ENCODE measurements at regions not wholly inside any gene's neighbourhood (a gene's known extent, or its start where the extent isn't known, plus 50 kb on each side); places are given as distances from the start of the nearest gene placed in this dataset.

DNA sequence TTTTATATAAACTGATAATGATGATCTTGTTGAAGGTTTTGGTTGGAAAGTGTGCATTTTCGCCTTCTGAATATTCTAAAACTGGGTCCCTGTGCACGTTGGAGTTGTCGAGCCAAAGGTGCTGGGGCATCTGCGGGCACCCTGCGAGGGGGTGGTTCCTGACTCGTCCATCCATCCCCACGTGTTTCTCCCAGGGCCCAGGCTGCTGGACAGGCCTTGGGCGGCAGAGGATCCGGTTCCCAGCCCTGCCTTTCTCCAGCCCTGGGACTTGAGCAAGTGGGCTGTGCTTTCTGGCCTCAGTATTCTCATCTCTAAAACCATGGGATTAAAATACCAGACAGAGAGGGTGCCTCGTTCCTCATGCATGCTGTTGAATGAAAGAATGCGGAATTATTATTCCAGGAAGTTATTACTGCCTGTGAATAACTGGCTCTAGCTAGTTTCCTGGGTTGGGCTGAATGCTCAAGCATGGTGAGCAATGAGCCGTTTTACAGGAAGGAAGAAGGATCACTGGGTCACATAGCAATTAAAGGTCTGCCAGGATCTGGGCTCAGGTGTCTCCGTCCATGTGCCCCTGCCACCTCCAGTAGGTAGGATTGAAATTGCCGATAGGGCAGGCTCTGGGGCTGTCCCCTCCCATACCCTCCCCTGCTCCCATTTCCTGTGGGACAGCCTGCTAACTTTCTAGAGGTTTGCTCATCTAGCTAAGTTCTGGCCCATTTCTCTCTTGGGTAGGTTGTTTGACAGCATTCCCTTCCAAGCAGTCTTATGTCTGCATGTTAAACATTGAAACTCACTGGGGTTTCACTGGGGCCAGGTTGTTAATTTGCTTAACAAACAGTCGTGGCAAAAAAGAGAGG, 77.2 kb upstream of the HS6ST1 start:
- TF ChIP-seq, protein P1, sequence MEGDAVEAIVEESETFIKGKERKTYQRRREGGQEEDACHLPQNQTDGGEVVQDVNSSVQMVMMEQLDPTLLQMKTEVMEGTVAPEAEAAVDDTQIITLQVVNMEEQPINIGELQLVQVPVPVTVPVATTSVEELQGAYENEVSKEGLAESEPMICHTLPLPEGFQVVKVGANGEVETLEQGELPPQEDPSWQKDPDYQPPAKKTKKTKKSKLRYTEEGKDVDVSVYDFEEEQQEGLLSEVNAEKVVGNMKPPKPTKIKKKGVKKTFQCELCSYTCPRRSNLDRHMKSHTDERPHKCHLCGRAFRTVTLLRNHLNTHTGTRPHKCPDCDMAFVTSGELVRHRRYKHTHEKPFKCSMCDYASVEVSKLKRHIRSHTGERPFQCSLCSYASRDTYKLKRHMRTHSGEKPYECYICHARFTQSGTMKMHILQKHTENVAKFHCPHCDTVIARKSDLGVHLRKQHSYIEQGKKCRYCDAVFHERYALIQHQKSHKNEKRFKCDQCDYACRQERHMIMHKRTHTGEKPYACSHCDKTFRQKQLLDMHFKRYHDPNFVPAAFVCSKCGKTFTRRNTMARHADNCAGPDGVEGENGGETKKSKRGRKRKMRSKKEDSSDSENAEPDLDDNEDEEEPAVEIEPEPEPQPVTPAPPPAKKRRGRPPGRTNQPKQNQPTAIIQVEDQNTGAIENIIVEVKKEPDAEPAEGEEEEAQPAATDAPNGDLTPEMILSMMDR (IDR thresholded peaks at IDR 0.05; ENCODE audit: insufficient read depth, low read depth, low read length), result no peak
- peak; percentile 77 for DNase-seq (ENCODE audit: low read depth)
- no peak overlapping the region for H3K4me3 ChIP-seq (ENCODE audit: low read depth, low read length)

DNA sequence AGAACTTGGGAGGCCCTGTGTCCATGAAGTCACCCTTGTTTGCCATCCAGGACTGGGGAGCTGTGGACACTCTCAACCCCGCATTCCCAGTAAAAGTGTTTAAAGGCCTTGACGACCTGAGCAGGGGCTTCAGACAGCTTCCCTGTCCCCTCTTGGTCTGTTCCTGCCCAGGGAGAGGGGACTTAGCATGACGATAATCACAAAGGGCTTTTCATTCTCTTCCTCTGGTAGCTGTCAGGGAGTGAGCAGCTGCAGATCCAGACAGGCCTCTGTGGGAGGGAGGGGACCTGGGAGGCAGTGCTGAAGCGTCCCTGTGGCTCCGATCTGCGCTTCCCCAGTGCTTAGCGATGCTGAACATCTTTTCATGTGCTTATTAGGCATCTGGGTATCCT, 77.8 kb upstream of the HS6ST1 start:
- H3K4me3 ChIP-seq (ENCODE audit: low read depth, low read length), result no peak overlapping the region
- TF ChIP-seq, protein P1 (IDR thresholded peaks at IDR 0.05; ENCODE audit: insufficient read depth, low read depth, low read length), result no peak
- DNase-seq (ENCODE audit: low read depth), result no peak

DNA sequence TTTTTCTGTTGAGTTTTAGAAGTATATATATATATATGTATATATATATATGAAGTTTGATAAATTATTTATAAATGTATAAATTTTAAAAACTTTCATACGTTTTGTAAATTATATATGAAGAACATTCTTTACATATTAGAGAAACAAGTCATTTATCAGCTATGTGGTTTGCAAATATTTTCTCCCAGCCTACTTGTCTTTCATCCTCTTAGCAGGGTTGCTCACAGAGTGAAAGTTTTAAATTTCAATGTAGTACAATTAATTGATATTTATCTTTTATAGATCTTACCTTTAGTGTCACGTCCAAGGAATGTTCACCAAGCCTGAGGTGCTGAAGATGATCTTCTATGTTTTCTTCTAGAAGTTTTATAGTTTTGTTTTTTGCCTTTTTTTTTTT, 78.3 kb upstream of the HS6ST1 start:
- H3K4me3 ChIP-seq (ENCODE audit: low read depth, low read length), result no peak overlapping the region
- TF ChIP-seq, protein P1 (IDR thresholded peaks at IDR 0.05; ENCODE audit: insufficient read depth, low read depth, low read length), result no peak
- DNase-seq (ENCODE audit: low read depth), result no peak

DNA sequence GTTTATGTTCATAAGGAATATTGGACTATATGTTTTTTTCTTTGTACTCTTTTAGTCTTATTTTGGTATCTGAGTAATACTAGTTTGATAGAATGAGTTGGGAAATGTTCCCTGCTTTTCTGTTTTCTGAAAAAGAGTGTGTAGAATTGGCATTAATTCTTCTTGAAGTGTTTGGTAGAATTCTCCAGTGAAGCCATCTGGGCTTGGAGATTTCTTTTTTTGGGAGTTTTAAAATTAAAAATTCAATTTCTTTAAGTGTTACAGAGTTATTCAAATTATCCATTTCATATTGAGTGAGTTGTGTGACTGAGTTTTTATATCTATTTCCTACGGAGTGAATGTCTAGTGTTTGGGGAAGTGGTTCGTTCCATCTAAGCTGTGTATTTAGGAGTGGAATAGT, 80.6 kb upstream of the HS6ST1 start:
- H3K4me3 ChIP-seq (ENCODE audit: low read depth, low read length), result no peak overlapping the region
- no peak for DNase-seq (ENCODE audit: low read depth)
- TF ChIP-seq, protein P1 (IDR thresholded peaks at IDR 0.05; ENCODE audit: insufficient read depth, low read depth, low read length), result no peak

DNA sequence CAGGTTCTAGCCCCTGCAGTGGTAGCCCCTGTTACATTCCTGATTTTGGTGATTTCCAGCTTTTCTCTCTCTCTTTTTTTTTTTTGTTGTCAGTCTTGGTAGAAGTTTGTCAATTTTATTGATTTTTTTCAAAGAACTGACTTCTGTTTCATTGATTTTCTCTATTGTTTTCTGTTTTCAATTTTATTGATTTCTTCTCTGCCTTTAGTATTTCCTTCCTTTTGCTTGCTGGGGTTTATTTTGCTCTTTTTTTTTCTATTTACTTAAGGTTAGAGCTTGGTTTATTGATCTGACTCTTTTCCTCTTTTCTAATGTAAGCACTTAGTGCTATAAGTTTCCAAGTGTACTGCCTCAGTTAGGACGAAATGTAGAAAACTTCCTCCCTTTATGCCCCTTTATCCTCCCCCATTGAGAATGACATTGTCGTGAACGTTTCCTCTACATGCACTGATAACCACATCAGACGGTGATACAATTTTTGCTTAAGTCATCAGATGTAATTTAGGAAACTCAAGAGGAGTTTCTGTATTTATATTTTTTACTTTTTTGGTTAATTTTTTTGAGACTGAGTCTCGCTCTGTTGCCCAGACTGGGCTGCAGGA, 81.1 kb upstream of the HS6ST1 start:
- DNase-seq (ENCODE audit: low read depth), result no peak
- no peak overlapping the region for H3K4me3 ChIP-seq (ENCODE audit: low read depth, low read length)
- TF ChIP-seq, protein P1 (IDR thresholded peaks at IDR 0.05; ENCODE audit: insufficient read depth, low read depth, low read length), result no peak

DNA sequence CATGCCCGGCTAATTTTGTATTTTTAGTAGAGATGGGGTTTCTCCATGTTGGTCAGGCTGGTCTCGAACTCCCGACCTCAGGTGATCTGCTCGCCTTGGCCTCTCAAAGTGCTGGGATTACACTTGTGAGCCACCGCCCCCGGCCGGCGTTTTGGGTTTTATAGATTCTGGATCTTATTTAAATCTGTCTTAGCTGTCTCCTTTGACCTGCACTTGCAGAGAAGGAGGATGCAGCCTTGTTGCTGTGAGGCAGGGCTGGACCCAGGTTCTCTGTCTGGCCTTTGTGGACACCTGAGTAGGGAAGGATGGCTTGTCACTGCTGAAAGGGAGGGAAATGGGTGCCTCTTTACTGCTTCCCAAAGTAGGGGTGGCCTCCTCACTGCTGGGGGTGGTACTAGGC, 83.0 kb upstream of the HS6ST1 start:
- no peak overlapping the region for H3K4me3 ChIP-seq (ENCODE audit: low read depth, low read length)
- no peak for DNase-seq (ENCODE audit: low read depth)
- TF ChIP-seq, protein P1 (IDR thresholded peaks at IDR 0.05; ENCODE audit: insufficient read depth, low read depth, low read length), result no peak

Data from fibroblast of villous mesenchyme (primary cell).